ENCODE measurements at regions not wholly inside any gene's neighbourhood (a gene's known extent, or its start where the extent isn't known, plus 50 kb on each side); places are given as distances from the start of the nearest gene placed in this dataset.
"Not testable (repeated sequence)": the region's sequence is repeated elsewhere in the genome, so short reads cannot be mapped to it uniquely, and the experiment has no call there.

- DNase-seq (ENCODE audit: low read depth) = peak; percentile 65
Observed at GRCh38 chr22:15772337-15772736, 82.5 kb downstream of the POTEH start.

DNA sequence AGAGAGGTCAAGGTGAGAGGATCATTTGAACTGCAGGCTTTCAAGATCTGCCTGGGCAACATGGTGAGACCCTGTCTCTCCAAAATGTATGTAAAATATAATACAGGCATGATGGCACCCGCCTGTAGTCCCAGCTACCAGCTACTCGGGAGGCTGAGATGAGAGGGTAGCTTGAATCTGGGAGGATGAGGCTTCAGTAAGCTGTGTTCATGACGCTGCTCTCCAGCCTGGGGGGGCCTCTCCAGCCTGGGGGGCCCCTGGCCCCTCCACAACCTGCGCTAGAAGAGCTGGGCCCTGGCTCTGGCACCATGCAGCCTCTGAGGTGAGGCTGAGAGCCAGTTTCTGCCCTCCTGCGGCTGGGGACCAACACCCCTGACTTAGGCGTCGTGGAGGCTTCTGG, 85.3 kb downstream of the POTEH start:
- not testable (repeated sequence) for DNase-seq (ENCODE audit: low read depth)

DNA sequence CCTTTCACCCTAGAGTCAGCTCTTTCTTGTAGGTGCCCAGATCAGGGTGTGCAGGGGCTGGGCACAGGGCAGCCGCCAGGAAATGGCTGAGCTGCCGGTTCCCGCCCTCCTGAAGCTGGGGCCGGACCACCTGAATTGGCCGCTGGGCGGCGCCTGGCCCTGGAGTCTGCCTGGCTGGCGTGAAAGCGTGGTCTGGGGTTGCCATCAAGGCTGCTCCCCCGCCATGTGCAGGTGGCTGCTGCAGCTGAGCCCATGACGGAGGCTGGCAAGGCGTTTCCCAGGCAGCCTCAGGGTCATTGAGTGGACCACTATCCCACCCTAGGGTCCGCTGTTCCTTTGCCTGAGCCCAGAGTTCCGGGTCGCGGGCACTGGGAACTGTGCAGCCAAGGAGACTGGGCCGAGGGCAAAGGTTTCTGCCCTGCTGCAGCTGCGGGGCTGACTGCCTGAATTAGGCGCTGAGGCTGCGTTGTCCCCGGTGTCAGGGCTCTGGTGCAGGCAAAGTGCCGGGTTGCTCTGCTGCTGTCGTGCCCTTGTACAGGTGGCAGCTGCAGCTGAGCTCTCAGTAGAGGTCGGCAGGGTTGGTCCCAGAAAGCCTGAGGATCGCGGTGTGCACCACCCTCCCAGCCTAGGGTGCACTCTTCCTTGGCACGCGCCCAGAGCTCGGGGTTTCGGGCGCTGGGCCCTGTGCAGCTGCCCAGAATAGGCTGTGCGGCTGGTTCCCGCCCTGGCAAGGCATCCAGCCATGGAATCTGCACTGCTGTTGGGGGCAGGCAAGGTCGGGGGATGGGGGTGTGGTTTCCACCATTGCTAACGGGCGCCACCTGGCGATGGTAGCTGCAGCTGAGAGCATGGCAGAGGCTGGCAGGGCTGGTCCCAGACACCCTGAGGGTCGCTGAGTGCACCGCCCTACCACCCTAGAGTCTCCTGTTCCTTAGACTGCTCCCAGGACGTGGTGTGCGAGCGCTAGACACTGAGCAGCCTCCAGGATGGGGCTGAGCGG, 86.1 kb downstream of the POTEH start:
- DNase-seq (ENCODE audit: low read depth) = peak; percentile 49

GRCh38 chr22:15776727-15777126, 86.9 kb downstream of the POTEH start:
- not testable (repeated sequence) for DNase-seq (ENCODE audit: low read depth)

- not testable (repeated sequence) for DNase-seq (ENCODE audit: low read depth)
Observed at GRCh38 chr22:15777150-15777549, 87.3 kb downstream of the POTEH start.

DNA sequence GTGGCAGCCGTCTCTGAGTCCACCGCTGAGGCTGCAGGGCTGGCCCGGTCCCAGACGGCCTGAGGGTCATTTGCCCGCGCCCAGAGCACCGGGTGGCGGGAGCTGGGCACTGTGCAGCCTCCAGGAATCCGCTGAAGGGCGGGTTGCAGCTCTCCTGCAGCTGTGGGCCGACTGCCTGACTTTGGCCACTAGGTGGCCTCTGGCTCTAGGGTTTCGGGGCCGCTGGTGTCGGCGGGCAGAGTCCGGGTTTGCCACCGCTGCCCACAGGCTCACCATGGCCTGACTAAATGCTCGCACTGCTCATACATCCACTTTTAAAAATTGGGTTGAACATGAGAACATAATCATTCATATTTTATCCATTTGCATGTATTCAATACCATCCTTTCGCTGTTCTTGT, 87.7 kb downstream of the POTEH start:
- not testable (repeated sequence) for DNase-seq (ENCODE audit: low read depth)

GRCh38 chr22:15778366-15778765, 88.5 kb downstream of the POTEH start:
- DNase-seq (ENCODE audit: low read depth) = not testable (repeated sequence)

GRCh38 chr22:15781652-15782051, 91.8 kb downstream of the POTEH start:
- not testable (repeated sequence) for DNase-seq (ENCODE audit: low read depth)

GRCh38 chr22:15782933-15783332, 93.1 kb downstream of the POTEH start:
- not testable (repeated sequence) for DNase-seq (ENCODE audit: low read depth)

DNA sequence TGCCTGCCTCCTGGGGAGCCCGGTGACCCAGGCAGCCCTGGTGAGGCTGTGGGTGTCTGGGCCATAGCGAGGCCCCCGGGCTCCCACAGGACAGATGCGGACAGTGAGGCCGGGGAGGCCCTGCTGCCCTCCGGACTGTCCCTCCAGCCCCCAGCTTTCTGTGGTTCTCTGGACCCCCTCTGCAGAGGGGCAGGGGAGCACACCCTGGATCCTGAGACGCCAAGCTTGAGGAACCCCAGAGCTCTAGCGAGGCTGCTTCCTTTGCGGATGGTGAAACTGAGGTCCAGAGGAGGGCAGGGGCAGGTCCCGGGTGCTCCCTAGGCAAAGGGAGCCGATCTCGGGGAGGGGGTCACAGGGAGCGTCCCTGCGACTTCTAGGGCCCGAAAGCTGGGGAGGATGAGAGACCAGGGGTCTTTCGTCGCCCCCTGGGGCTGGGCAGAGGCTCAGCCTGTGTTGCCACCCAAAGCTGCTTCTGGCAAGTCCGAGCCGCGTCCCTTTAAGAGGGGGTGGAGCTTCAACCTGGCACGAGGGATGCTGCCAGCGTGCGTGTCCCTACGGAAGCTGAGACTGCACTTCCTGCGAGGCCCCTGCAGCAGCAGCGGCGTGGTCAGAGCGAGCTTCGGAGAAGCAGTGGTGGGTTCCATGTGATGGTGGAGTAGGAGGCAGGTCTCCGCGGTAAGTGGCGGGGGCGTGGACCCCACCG, 94.7 kb downstream of the POTEH start:
- DNase-seq (ENCODE audit: low read depth) = not testable (repeated sequence)

GRCh38 chr22:15786942-15787733, 97.3 kb downstream of the POTEH start:
- not testable (repeated sequence) for DNase-seq (ENCODE audit: low read depth)

DNA sequence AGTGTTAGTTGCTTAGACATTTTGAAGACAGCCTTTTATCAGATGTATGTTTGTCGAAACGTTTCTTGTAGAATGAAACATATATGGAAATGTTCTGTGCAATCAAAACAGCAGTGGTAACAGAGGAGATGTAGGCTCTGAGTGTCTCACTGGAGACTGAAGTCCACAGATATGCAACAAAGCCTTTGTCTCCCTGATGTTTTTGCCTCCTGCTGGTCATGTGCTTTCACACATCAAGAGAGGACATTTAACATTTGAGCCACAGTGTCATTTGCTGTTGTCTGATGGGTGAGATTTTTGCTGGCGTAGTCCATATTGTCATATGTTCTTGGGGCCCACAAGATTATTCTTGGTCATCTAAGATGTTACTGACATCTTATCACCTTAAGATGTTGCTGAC, 101.7 kb downstream of the POTEH start:
- DNase-seq (ENCODE audit: low read depth) = not testable (repeated sequence)

GRCh38 chr22:15799935-15800334, 110.1 kb downstream of the POTEH start:
- not testable (repeated sequence) for DNase-seq (ENCODE audit: low read depth)

DNA sequence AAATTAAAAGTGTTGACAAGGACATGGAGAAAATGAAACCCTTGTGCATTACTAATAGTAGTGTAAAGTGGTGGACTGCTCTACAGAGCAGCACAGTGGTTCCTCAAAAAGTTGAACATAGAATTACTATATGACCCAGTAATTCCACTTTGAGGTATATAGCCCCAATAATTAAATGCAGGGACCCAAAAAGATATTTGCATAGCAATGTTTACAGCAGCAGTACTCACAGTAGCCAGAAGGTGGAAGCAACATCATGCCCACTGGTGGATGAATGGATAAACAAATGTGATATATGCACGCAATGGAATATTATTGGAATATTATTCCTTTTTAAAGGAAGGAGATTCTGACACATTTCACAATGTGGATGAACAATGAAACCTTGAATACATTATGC, 121.3 kb downstream of the POTEH start:
- not testable (repeated sequence) for DNase-seq (ENCODE audit: low read depth)

GRCh38 chr22:15815783-15816182, 126.0 kb downstream of the POTEH start:
- DNase-seq (ENCODE audit: low read depth) = not testable (repeated sequence)

GRCh38 chr22:15816470-15816869, 126.6 kb downstream of the POTEH start:
- DNase-seq (ENCODE audit: low read depth) = not testable (repeated sequence)

DNA sequence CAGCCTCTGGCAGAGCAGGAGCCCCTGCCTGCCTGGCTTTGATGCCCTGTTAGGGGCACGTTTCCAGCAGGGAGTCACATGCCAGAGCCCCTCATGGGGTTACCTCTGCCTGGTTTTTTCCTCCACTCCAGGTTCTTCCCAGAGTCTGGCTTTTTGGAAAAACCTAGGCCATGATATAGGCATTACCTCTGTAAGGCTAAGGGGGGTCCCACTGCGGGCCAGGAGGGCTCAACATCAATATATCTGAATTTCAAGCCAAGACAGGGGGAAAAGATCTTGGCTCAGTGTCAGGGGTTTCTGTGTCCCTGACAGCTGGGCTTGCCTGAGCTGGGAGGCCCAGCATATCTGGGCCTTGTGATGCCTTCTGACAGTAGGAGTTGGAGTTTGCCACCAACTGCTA, 127.4 kb downstream of the POTEH start:
- not testable (repeated sequence) for DNase-seq (ENCODE audit: low read depth)

GRCh38 chr22:15819886-15820285, 130.1 kb downstream of the POTEH start:
- DNase-seq (ENCODE audit: low read depth) = not testable (repeated sequence)

GRCh38 chr22:15821088-15821487, 131.3 kb downstream of the POTEH start:
- not testable (repeated sequence) for DNase-seq (ENCODE audit: low read depth)

- not testable (repeated sequence) for DNase-seq (ENCODE audit: low read depth)
Observed at GRCh38 chr22:15822001-15822400, 132.2 kb downstream of the POTEH start.

DNA sequence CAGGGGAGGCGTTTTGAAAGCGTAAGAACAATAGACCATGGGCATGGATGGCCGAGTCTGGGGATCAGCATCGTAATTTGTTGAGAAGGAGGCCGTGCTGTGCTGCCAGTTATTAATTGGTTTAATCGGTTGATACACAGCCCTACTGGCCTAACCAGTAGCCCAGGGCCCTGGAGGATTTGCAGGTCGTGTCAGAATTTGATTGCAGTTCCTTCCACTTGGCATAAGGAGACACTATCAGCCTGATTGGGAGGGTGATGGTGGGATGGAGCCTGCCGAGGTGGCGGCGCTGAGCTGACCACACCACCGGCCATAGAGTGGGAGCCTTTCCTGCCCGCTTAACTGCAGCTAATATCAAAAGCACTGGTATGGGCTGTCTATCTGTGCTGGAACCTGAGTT, 133.4 kb downstream of the POTEH start:
- DNase-seq (ENCODE audit: low read depth) = not testable (repeated sequence)

DNA sequence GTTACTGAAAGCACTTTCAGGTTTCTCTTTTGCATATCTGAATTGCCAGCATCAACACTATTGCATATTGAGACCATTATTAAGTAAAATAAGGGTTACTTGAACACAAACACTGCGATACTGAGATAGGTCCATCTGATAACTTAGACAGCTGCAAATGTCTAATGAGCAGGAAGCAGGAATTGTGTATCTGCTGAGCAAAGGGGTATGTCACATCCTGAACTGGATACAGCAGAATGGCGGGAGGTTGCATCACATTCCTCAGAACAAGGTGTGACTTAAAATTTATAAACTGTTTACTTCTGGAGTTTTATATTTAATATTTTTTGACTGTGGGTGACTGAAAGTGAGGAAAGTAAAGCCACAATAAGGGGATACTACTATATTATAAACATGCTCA, 142.4 kb downstream of the POTEH start:
- not testable (repeated sequence) for DNase-seq (ENCODE audit: low read depth)

Data from RPMI7951 (cell line).